Spinal cord (tissue), 9 donors: ENCODE measurements at regions not wholly inside any gene's neighbourhood (a gene's known extent, or its start where the extent isn't known, plus 50 kb on each side); places are given as distances from the start of the nearest gene placed in this dataset.
"Not testable (repeated sequence)": the region's sequence is repeated elsewhere in the genome, so short reads cannot be mapped to it uniquely, and the experiment has no call there.

Experiments used
- DNase-seq, 6 donors: peaks; one replicate each; pipeline versions ENCODE4 v3.0.0 to v3.0.0-alpha.2; 2013 to 2015; ENCODE audit warnings: low spot score in 6 of 6, low read depth in 4 of 6
- H3K27ac ChIP-seq: one replicate; pipeline ENCODE4 v1.5.1; 2013; ENCODE audit warnings: low read depth, low read length, control low read depth
- H3K27me3 ChIP-seq: one replicate; pipeline ENCODE4 v1.6.1; 2013; ENCODE audit warnings: low read length; ENCODE audit not compliant: control insufficient read depth, insufficient read depth
- H3K36me3 ChIP-seq: one replicate; pipeline ENCODE4 v1.6.1; 2013; ENCODE audit warnings: low read length; ENCODE audit not compliant: control insufficient read depth, insufficient read depth
- H3K4me1 ChIP-seq: one replicate; pipeline ENCODE4 v1.6.1; 2013; ENCODE audit warnings: low read length; ENCODE audit not compliant: control insufficient read depth, insufficient read depth
- H3K4me3 ChIP-seq: one replicate; pipeline ENCODE4 v1.5.1; 2013; ENCODE audit warnings: low read depth, low read length, control low read depth
- H3K9me3 ChIP-seq: one replicate; pipeline ENCODE4 v1.6.1; 2013; ENCODE audit warnings: low read length; ENCODE audit not compliant: control insufficient read depth, insufficient read depth
- WGBS: methylation state at CpG from one replicate; pipeline ENCODE4 v1.1.5; 2013; ENCODE audit warnings: missing lambda C conversion rate; ENCODE audit not compliant: insufficient coverage; 5-methylcytosine and 5-hydroxymethylcytosine counted together
- donor health status: healthy.

DNA sequence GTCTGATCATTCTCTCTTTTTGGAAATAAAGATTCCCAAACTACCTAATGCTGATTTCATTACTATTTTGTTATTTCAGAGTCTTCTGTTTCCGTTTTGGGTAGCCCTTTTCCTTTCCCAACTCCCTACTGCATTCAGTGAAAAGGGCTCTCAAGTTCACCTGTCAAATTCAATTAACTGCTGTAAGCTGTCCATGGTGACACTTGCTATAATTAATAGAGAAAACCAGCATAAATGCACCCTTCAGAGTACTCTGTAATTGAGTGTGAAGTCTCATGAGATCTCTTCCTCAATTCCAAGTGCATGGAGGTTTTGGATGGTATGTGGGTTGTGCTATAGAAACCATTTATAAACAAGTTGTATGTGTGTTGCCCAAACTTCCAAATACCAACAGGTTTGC, 187.2 kb downstream of the RPL10L start:
- DNase-seq = no peak
- no CpG with 5 or more reads among the region's 1 CpG for WGBS
- Histone ChIP-seq H3K4me1 (no peaks in the 10 kb centered on the region), H3K9me3 (peaks cover 3% of the 10 kb centered on the region), H3K27ac (no peak overlapping the region), H3K36me3 (no peaks in the 10 kb centered on the region), H3K27me3 (no peaks in the 10 kb centered on the region), H3K4me3 (no peak overlapping the region)

DNA sequence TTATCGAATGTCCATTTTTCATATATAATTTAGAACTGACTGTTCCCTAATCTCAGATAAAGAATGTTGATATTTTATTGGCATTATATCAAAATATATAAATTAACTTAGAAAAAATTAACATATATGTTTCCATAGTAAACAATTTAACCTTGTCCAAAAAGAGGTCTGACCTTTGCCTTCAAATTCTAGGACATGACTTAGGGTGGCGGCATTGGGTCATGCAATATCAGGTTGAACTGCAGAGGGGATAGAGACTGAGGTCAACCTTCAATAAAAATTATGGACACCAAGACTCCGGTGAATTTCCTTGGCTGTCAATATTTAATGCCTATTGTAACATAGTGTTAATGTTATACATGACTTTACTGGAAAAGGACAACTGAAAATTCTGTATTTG, 199.8 kb downstream of the RPL10L start:
- Histone ChIP-seq H3K4me1 (no peaks in the 10 kb centered on the region), H3K36me3 (no peaks in the 10 kb centered on the region), H3K9me3 (no peaks in the 10 kb centered on the region), H3K27ac (no peak overlapping the region), H3K27me3 (no peaks in the 10 kb centered on the region), H3K4me3 (no peak overlapping the region)
- WGBS = no CpG with 5 or more reads among the region's 3 CpGs
- DNase-seq = no peak

DNA sequence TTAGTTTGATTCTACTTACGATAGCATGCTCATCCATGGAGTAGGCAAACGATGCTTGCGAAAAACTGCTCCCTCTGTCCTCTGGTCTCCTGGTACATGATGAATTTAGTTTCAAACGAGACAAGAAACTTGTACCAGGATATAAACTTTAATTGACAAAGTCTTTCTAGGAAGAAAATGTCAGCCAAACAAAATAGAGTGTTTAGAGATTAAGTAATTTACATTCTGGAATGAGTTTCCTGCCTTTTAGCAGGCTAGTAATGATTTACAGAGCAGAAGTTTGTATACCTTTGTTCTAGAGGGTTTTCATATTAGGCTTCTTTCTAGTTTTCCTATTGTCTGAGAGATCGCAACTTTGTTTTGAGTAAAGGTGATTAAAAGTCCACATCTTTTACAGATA, 206.9 kb downstream of the RPL10L start:
- Histone ChIP-seq H3K4me3 (no peak overlapping the region), H3K9me3 (no peaks in the 10 kb centered on the region), H3K27me3 (no peaks in the 10 kb centered on the region), H3K4me1 (no peaks in the 10 kb centered on the region), H3K27ac (no peak overlapping the region), H3K36me3 (no peaks in the 10 kb centered on the region)
- no peak for DNase-seq
- 83% methylated on average over 3 of the region's 5 CpGs for WGBS

DNA sequence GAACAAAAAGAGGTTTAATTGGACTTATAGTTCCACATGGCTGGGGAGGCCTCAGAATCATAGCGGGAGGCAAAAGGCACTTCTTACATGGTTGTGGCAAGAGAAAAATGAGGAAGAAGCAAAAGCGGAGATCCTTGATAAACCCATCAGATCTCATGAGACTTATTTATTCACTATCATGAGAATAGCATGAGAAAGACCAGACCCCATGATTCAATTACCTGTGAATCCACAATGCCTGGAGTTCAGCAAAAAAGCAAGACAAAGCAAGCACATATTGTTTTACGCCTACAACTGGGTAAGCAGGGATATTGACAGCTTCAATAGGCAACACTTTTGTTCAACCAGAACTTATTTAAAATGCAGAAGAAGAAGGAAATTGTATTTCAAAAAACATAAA, 218.2 kb downstream of the RPL10L start:
- no peaks in the 10 kb centered on the region for H3K36me3 ChIP-seq
- no peak for DNase-seq
- peaks cover 3% of the 10 kb centered on the region for H3K4me1 ChIP-seq
- no CpG with 5 or more reads among the region's 3 CpGs for WGBS
- no peak overlapping the region for H3K27ac ChIP-seq
- H3K27me3 ChIP-seq = no peaks in the 10 kb centered on the region
- no peaks in the 10 kb centered on the region for H3K9me3 ChIP-seq
- no peak overlapping the region for H3K4me3 ChIP-seq

DNA sequence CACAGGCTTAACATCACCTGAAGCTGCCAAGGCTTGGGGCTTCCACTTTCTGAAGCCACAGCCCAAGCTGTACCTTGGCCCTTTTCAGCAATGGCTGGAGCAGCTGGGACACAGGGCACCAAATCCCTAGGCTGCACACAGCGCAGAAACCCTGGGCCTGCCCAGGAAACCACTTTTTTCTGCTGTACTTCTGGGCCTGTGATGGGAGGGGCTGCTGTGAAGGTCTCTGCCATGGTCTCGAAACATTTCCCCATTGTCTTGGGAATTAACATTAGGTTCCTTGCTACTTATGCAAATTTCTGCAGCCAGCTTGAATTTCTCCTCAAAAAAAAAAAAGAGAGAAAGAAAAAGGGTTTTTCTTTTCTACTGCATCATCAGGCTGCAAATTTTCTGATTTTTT, 219.1 kb downstream of the RPL10L start:
- H3K27ac ChIP-seq = no peak overlapping the region
- no peaks in the 10 kb centered on the region for H3K9me3 ChIP-seq
- no peaks in the 10 kb centered on the region for H3K36me3 ChIP-seq
- H3K27me3 ChIP-seq = no peaks in the 10 kb centered on the region
- H3K4me3 ChIP-seq = no peak overlapping the region
- WGBS = 82% methylated on average over 1 of the region's 2 CpGs
- DNase-seq = no peak
- peaks cover 3% of the 10 kb centered on the region for H3K4me1 ChIP-seq

DNA sequence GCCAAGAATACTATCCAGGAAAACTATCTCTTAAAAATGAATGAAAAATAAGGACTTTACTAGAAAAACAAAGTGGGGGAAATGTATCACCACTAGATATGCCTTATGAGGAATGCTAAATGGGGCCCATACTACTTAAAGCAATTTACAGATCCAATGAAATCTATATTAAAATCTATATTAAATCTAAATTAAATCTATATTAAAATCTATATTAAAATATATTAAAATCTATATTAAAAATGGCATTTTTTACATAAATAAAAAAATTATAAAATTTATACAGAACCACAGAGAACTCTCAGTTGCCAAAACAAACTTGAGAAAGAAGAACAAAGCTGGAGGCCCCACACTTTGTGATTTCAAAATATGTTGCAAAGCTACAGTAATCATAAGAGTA, 234.5 kb downstream of the RPL10L start:
- Histone ChIP-seq H3K36me3 (no peaks in the 10 kb centered on the region), H3K27me3 (no peaks in the 10 kb centered on the region), H3K9me3 (peaks cover 1% of the 10 kb centered on the region), H3K27ac (no peak overlapping the region), H3K4me1 (no peaks in the 10 kb centered on the region), H3K4me3 (no peak overlapping the region)
- no peak for DNase-seq

DNA sequence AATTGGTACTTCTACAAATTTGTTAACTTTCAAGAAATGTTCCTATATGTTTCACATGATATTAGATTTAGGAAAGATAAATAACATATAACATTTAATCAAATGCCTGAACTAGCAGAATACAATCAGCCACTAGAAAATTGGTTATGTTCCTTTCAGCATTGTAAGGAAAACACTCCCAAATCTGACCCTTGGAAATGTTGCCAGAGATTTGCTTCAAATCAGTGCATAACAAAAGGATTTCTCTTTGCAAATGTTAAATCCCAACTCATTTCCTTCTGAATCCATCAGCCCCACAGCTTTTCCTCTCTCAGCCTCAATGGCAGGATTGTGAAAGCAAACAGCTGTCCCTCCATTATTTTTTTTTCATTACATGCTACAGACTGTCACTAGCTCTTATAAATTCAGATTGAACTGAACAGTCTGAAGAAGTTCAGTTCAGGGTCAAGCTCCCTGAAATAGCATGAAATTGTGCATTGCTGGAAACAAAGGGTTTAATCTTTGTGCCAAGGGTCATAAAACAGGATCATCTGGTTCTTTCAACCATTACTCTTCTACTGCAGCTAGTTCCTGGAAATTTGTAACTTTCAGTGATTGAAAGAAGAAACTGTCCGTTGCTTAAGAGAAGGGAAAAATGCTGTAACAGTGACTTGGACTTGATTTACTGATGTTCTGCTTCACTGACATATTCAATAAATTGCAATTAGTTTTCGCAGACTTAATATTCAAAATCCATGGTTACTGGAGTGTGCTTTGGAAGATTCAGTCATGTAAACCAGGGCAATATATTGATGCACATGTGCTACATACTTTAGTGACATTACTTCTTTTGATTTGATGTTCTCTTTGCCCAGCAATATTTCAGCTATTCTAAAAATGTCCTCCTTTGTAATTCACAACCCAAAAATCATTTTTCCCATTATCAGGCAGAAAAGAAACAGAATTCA, 246.4 kb downstream of the RPL10L start:
- Histone ChIP-seq H3K4me1 (no peaks in the 10 kb centered on the region), H3K4me3 (no peak overlapping the region), H3K9me3 (no peaks in the 10 kb centered on the region), H3K36me3 (no peaks in the 10 kb centered on the region), H3K27me3 (no peaks in the 10 kb centered on the region), H3K27ac (peak overlapping the region; percentile 17)
- no CpG with 5 or more reads among the region's 2 CpGs for WGBS
- peak; percentile 27 to 75 (median 29) for DNase-seq

DNA sequence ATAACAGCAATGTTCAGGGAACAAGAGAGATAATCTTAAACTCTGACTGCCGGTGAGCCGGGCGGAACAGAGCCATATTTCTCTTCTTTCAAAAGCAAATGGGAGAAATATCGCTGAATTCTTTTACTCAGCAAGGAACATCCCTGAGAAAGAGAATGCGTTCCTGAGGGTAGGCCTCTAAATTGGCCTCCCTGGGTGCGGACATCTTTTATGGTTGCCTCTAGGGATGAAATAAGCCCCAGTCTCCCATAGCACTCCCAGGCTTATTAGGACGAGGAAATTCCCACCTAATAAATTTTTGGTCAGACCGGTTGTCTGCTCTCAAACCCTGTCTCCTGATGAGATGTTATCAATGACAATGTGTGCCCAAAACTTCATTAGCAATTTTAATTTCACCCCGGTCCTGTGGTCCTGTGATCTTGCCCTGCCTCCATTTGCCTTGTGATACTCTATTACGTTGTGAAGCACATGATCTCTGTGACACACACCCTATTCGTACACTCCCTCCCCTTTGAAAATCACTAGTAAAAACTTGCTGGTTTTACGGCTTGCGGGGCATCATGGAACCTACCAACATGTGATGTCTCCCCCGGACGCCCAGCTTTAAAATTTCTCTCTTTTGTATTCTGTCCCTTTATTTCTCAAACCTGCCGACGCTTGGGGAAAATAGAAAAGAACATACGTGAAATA, 249.4 kb downstream of the RPL10L start:
- not testable (repeated sequence) for H3K4me1 ChIP-seq, H3K27ac ChIP-seq, H3K9me3 ChIP-seq, H3K36me3 ChIP-seq, H3K27me3 ChIP-seq, DNase-seq, H3K4me3 ChIP-seq
- WGBS = 94% methylated on average over 7 of the region's 18 CpGs

DNA sequence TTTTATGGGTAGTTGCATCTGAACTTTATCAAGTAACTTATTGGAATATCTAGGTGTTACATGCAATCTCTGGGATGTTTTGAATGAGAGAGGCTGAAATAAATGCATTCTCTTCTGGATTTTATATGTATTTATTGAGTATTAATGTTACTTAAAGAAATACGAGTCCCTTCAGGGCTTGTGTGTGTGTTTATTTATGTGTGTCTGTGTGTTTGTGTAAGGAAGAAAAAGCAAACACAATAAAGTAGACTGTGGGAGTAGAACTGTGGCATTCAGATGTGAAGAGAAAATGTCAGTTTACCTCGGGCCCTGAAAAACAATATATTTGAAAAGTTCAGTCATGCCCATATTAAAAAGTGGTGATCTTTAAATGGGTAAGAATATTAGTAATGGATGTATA, 250.5 kb downstream of the RPL10L start:
- Histone ChIP-seq H3K4me1 (no peaks in the 10 kb centered on the region), H3K4me3 (no peak overlapping the region), H3K9me3 (no peaks in the 10 kb centered on the region), H3K27ac (no peak overlapping the region), H3K36me3 (no peaks in the 10 kb centered on the region), H3K27me3 (no peaks in the 10 kb centered on the region)
- no peak for DNase-seq
- 50% methylated on average over 1 of the region's 2 CpGs for WGBS

DNA sequence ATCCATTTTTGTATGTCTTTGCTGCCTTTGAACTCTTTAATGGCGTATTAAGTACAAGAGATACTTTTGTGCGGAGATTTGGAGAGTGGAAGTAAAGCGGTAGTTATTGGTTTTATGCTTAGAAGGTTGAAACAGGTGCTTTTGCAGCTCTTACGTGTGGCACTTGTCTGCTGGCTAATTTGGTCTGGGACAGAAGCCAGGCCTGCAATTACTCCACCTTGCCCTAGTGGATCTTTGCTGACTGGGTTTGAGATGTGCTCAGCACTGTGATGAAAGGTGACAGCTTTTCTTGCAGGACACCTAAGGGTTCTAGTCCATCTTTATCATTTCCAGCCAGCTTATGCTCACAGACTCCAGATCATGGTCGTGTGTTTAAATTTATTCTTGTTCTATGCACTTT, 252.5 kb downstream of the RPL10L start:
- peak in 1 of 6 donors; percentile 12 for DNase-seq
- Histone ChIP-seq H3K36me3 (no peaks in the 10 kb centered on the region), H3K4me1 (no peaks in the 10 kb centered on the region), H3K4me3 (no peak overlapping the region), H3K27me3 (no peaks in the 10 kb centered on the region), H3K9me3 (no peaks in the 10 kb centered on the region), H3K27ac (no peak overlapping the region)
- WGBS = 91% methylated on average over 4 of the region's 5 CpGs
